Suppressor macrophage (primary cell): ENCODE measurements at regions not wholly inside any gene's neighbourhood (a gene's known extent, or its start where the extent isn't known, plus 50 kb on each side); places are given as distances from the start of the nearest gene placed in this dataset.

Experiments
- DNase-seq, 4 experiments: peaks; one replicate each; pipeline ENCODE4 v3.0.0-alpha.2; 2020 to 2022

GRCh38 chr5:175103746-175104145 lies 340.2 kb downstream of the DRD1 start:
- no peak for DNase-seq

- DNase-seq, result no peak
Measured at GRCh38 chr5:175102717-175103116, 341.3 kb downstream of the DRD1 start.

- DNase-seq, result no peak
Measured at GRCh38 chr5:175098301-175098700, 345.7 kb downstream of the DRD1 start.

- no peak for DNase-seq
Measured at GRCh38 chr5:175096469-175097165, 347.4 kb downstream of the DRD1 start.

GRCh38 chr5:175094461-175094860 lies 349.5 kb downstream of the DRD1 start:
- no peak for DNase-seq

- no peak for DNase-seq
Measured at GRCh38 chr5:175092691-175093090, 351.3 kb downstream of the DRD1 start.

GRCh38 chr5:175088963-175089362 lies 355.0 kb downstream of the DRD1 start:
- DNase-seq, result no peak

GRCh38 chr5:175082866-175083590 lies 358.6 kb downstream of the MSX2 start:
- no peak for DNase-seq

- no peak for DNase-seq
Measured at GRCh38 chr5:175082346-175082745, 358.0 kb downstream of the MSX2 start.

GRCh38 chr5:175079707-175080106 lies 355.3 kb downstream of the MSX2 start:
- no peak for DNase-seq

GRCh38 chr5:175070283-175070682 lies 345.9 kb downstream of the MSX2 start:
- no peak for DNase-seq

GRCh38 chr5:175060257-175060656 lies 335.9 kb downstream of the MSX2 start:
- no peak for DNase-seq

GRCh38 chr5:175059687-175060211 lies 335.4 kb downstream of the MSX2 start:
- no peak for DNase-seq

GRCh38 chr5:175056831-175057230 lies 332.4 kb downstream of the MSX2 start:
- DNase-seq, result no peak

GRCh38 chr5:175054243-175054642 lies 329.9 kb downstream of the MSX2 start:
- DNase-seq, result no peak

- no peak for DNase-seq
Measured at GRCh38 chr5:175052351-175052750, 328.0 kb downstream of the MSX2 start.

GRCh38 chr5:175047048-175047447 lies 322.7 kb downstream of the MSX2 start:
- no peak for DNase-seq

GRCh38 chr5:175045820-175046219 lies 321.4 kb downstream of the MSX2 start:
- DNase-seq, result no peak

- no peak for DNase-seq
Measured at GRCh38 chr5:175037820-175038219, 313.4 kb downstream of the MSX2 start.

GRCh38 chr5:175035882-175036533 lies 311.6 kb downstream of the MSX2 start:
- no peak for DNase-seq

GRCh38 chr5:175034924-175035323 lies 310.5 kb downstream of the MSX2 start:
- no peak for DNase-seq

- no peak for DNase-seq
Measured at GRCh38 chr5:175032741-175033151, 308.4 kb downstream of the MSX2 start.

GRCh38 chr5:175032013-175032412 lies 307.6 kb downstream of the MSX2 start:
- DNase-seq, result no peak

- DNase-seq, result no peak
Measured at GRCh38 chr5:175027390-175027789, 303.0 kb downstream of the MSX2 start.
